Neural cell (in vitro differentiated cells): ENCODE measurements at regions not wholly inside any gene's neighbourhood (a gene's known extent, or its start where the extent isn't known, plus 50 kb on each side); places are given as distances from the start of the nearest gene placed in this dataset.

Experiments used
- H2AFZ ChIP-seq: fragments of 200-600, 300-800 bp; sonication (generic), shearing (Covaris generic); 2 replicates; pipeline ENCODE4 v1.6.0; 2014; ENCODE audit warnings: low read depth, mild to moderate bottlenecking, antibody characterized with exemption, low read length, moderate library complexity
- H3F3A ChIP-seq: fragments of 200-600 bp; shearing (Covaris generic); 2 replicates; pipeline ENCODE4 v1.6.1; 2016; ENCODE audit warnings: mild to moderate bottlenecking, moderate library complexity, mixed read lengths, antibody characterized with exemption, low read length; ENCODE audit not compliant: insufficient read depth, poor library complexity, severe bottlenecking
- H3K27ac ChIP-seq: fragments of 200-600, 300-800 bp; sonication (generic), shearing (Covaris generic); 2 replicates; pipeline ENCODE4 v1.5.1; 2014; ENCODE audit warnings: mild to moderate bottlenecking, low read length, moderate library complexity
- H3K27me3 ChIP-seq: fragments of 300-800, 200-600 bp; sonication (generic), shearing (Covaris generic); 2 replicates; pipeline ENCODE4 v1.6.0; 2014; ENCODE audit warnings: mild to moderate bottlenecking, low read depth, low read length, moderate library complexity; ENCODE audit not compliant: insufficient read depth
- H3K36me3 ChIP-seq: fragments of 300-800, 200-600 bp; sonication (generic), shearing (Covaris generic); 2 replicates; pipeline ENCODE4 v1.5.1; 2014; ENCODE audit warnings: mild to moderate bottlenecking, antibody characterized with exemption, low read length, moderate library complexity; ENCODE audit not compliant: insufficient read depth
- H3K4me2 ChIP-seq: fragments of 300-800, 200-600 bp; sonication (generic), shearing (Covaris generic); 2 replicates; pipeline ENCODE4 v1.6.0; 2014; ENCODE audit warnings: mild to moderate bottlenecking, low read length
- H3K4me3 ChIP-seq: fragments of 300-800, 200-600 bp; sonication (generic), shearing (Covaris generic); 2 replicates; pipeline ENCODE4 v1.5.1; 2014; ENCODE audit warnings: mild to moderate bottlenecking, low read length, moderate library complexity
- H3K79me2 ChIP-seq: fragments of 200-600 bp; shearing (Covaris generic); replicated peaks from 2 replicates; pipeline ENCODE4 v1.6.0; 2014; ENCODE audit warnings: mild to moderate bottlenecking, low read length, moderate library complexity; ENCODE audit not compliant: insufficient read depth
- H3K9ac ChIP-seq: fragments of 300-800, 200-600 bp; sonication (generic), shearing (Covaris generic); 2 replicates; pipeline ENCODE4 v1.6.1; 2016; ENCODE audit warnings: mild to moderate bottlenecking, low read length, mixed read lengths
- H3K9me2 ChIP-seq: fragments of 200-600 bp; shearing (Covaris generic); 2 replicates; pipeline ENCODE4 v1.6.1; 2016; ENCODE audit warnings: mild to moderate bottlenecking, low read length, mixed read lengths; ENCODE audit not compliant: insufficient read depth
- H3K9me3 ChIP-seq: fragments of 200-600, 300-800 bp; sonication (generic), shearing (Covaris generic); 2 replicates; pipeline ENCODE4 v1.6.1; 2016; ENCODE audit warnings: mild to moderate bottlenecking, mixed run types, low read length, moderate library complexity, mixed read lengths
- H4K20me1 ChIP-seq: fragments of 200-600 bp; shearing (Covaris generic); 2 replicates; pipeline ENCODE4 v1.6.1; 2016; ENCODE audit warnings: mild to moderate bottlenecking, mixed run types; ENCODE audit not compliant: insufficient read depth
- EP300 ChIP-seq: fragments of 450-650 bp; conservative IDR thresholded peaks from 2 replicates; pipeline ENCODE4 v1.6.1; 2014; ENCODE audit warnings: antibody characterized with exemption, mild to moderate bottlenecking, moderate library complexity; ENCODE audit not compliant: poor library complexity, severe bottlenecking
- EZH2 ChIP-seq: fragments of 200-600, 300-800 bp; shearing (Covaris generic), sonication (generic); IDR thresholded peaks from 2 replicates; pipeline ENCODE4 v1.6.1; 2014; ENCODE audit warnings: antibody characterized with exemption, low read length, borderline replicate concordance, mild to moderate bottlenecking; ENCODE audit not compliant: insufficient read depth, poor library complexity, severe bottlenecking
- MXI1 ChIP-seq: fragments of 450-650 bp; conservative IDR thresholded peaks from 2 replicates; pipeline ENCODE4 v1.6.1; 2014; ENCODE audit warnings: antibody characterized with exemption, mild to moderate bottlenecking; ENCODE audit not compliant: poor library complexity, severe bottlenecking
- POLR2AphosphoS5 ChIP-seq: IDR thresholded peaks from 2 replicates; pipeline ENCODE4 v1.6.1; 2012
- RAD21 ChIP-seq: fragments of 450-650 bp; conservative IDR thresholded peaks from 2 replicates; pipeline ENCODE4 v1.6.1; 2014; ENCODE audit warnings: antibody characterized with exemption, mild to moderate bottlenecking, moderate library complexity
- SMC3 ChIP-seq: fragments of 450-650 bp; conservative IDR thresholded peaks from 2 replicates; pipeline ENCODE4 v1.6.1; 2014; ENCODE audit warnings: antibody characterized with exemption, mild to moderate bottlenecking, moderate library complexity; ENCODE audit not compliant: poor library complexity
- TAF1 ChIP-seq: IDR thresholded peaks from 2 replicates; pipeline ENCODE4 v1.6.1; 2012; ENCODE audit warnings: low read depth
- TF ChIP-seq, protein P1 (sequence below): fragments of 450-650 bp; IDR thresholded peaks from 2 replicates; pipeline ENCODE4 v1.5.1; 2014; ENCODE audit warnings: antibody characterized with exemption, mild to moderate bottlenecking, moderate library complexity; ENCODE audit not compliant: poor library complexity, severe bottlenecking
- TF ChIP-seq, protein P2 (sequence below): IDR thresholded peaks from 2 replicates; pipeline ENCODE4 v1.6.1; 2012; ENCODE audit warnings: borderline replicate concordance

DNA sequence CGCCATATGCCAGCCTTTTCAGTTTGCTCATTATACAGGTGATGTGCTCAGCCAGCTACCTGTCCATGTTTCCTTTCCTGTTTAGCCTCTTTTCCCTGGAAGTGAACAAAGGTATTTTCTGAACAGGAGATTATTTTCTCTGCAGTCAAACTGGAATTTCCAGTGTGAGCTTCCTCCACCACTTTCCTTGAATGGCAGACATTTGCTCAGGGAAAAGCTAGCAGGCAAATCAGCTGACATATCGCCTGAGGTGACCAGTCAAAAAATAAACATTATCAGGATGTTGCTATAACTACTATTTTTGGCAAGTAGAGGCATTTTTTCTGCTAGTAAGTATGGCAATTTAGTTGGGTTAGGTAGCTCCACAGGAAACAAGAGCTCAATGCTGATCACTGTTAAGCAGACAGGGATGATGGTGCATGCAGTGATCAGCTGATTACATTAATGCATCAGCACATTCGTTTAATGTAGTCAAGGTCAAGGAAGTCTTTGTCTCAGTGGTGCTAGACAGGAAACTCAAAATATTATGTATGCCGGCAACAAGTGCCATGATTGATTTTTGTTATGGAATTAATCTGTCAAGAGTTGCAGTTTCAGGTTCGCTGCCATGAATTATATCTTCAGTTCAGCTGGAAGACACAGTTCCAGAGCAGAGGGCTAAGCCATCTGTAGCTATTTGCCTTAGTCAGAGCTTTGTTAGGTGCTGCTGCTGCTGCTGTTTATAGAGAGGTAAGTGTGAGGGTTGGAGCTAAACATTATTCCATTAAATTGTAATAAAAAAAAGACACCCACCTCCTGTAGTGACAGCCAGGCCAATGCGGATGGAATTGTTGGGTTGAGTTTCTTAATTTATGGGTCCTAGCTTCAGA, 179.7 kb upstream of the ST6GALNAC5 start:
- H3K4me3 ChIP-seq: no peak overlapping the region
- peaks cover 3% of the 10 kb centered on the region for H3F3A ChIP-seq
- no peak overlapping the region for H3K4me2 ChIP-seq
- no peaks in the 10 kb centered on the region for H3K9me2 ChIP-seq
- TF ChIP-seq RAD21 (no peak), POLR2AphosphoS5 (peak; percentile 68), SMC3 (no peak), MXI1 (no peak), EP300 (peak; percentile 75), TAF1 (no peak), EZH2 (no peak)
- TF ChIP-seq, protein P1, sequence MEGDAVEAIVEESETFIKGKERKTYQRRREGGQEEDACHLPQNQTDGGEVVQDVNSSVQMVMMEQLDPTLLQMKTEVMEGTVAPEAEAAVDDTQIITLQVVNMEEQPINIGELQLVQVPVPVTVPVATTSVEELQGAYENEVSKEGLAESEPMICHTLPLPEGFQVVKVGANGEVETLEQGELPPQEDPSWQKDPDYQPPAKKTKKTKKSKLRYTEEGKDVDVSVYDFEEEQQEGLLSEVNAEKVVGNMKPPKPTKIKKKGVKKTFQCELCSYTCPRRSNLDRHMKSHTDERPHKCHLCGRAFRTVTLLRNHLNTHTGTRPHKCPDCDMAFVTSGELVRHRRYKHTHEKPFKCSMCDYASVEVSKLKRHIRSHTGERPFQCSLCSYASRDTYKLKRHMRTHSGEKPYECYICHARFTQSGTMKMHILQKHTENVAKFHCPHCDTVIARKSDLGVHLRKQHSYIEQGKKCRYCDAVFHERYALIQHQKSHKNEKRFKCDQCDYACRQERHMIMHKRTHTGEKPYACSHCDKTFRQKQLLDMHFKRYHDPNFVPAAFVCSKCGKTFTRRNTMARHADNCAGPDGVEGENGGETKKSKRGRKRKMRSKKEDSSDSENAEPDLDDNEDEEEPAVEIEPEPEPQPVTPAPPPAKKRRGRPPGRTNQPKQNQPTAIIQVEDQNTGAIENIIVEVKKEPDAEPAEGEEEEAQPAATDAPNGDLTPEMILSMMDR: no peak
- TF ChIP-seq, protein P2, sequence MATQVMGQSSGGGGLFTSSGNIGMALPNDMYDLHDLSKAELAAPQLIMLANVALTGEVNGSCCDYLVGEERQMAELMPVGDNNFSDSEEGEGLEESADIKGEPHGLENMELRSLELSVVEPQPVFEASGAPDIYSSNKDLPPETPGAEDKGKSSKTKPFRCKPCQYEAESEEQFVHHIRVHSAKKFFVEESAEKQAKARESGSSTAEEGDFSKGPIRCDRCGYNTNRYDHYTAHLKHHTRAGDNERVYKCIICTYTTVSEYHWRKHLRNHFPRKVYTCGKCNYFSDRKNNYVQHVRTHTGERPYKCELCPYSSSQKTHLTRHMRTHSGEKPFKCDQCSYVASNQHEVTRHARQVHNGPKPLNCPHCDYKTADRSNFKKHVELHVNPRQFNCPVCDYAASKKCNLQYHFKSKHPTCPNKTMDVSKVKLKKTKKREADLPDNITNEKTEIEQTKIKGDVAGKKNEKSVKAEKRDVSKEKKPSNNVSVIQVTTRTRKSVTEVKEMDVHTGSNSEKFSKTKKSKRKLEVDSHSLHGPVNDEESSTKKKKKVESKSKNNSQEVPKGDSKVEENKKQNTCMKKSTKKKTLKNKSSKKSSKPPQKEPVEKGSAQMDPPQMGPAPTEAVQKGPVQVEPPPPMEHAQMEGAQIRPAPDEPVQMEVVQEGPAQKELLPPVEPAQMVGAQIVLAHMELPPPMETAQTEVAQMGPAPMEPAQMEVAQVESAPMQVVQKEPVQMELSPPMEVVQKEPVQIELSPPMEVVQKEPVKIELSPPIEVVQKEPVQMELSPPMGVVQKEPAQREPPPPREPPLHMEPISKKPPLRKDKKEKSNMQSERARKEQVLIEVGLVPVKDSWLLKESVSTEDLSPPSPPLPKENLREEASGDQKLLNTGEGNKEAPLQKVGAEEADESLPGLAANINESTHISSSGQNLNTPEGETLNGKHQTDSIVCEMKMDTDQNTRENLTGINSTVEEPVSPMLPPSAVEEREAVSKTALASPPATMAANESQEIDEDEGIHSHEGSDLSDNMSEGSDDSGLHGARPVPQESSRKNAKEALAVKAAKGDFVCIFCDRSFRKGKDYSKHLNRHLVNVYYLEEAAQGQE: peak; percentile 77
- no peaks in the 10 kb centered on the region for H4K20me1 ChIP-seq
- no peak overlapping the region for H3K27ac ChIP-seq
- no peak overlapping the region for H2AFZ ChIP-seq
- H3K36me3 ChIP-seq: no peaks in the 10 kb centered on the region
- H3K79me2 ChIP-seq: no peaks in the 10 kb centered on the region
- H3K9me3 ChIP-seq: no peaks in the 10 kb centered on the region
- H3K9ac ChIP-seq: no peak overlapping the region
- no peaks in the 10 kb centered on the region for H3K27me3 ChIP-seq

DNA sequence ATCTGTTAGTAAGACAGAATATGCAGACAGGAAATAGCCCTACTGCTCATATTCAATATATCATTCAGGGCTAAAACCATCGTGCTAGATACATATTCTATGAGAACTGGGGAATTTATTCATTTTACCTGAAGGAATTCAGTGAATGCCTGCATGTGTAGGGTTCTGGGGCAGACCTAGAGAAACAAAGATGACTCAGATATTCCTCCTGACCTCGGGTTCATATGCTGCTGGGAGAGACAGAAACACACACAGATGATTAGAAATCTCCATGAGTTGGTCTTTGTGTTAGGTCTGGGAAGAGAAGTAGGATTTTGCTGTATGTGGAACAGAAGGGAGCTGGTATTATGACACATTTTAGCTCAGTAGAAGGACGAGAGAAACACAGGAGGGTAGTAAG, 176.5 kb upstream of the ST6GALNAC5 start:
- Histone ChIP-seq H2AFZ (no peak overlapping the region), H4K20me1 (no peaks in the 10 kb centered on the region), H3K36me3 (no peaks in the 10 kb centered on the region), H3K79me2 (no peaks in the 10 kb centered on the region), H3K4me3 (no peak overlapping the region), H3K27me3 (no peaks in the 10 kb centered on the region), H3F3A (peaks cover 3% of the 10 kb centered on the region), H3K27ac (no peak overlapping the region), H3K9ac (no peak overlapping the region), H3K9me2 (no peaks in the 10 kb centered on the region), H3K4me2 (no peak overlapping the region), H3K9me3 (no peaks in the 10 kb centered on the region)
- TF ChIP-seq RAD21: no peak
- no peak for TF ChIP-seq TAF1
- TF ChIP-seq, protein P1: no peak
- TF ChIP-seq EZH2: no peak
- TF ChIP-seq, protein P2: no peak
